Activated naive CD4-positive, alpha-beta T cell treated with Interleukin-2 at 50 U/mL for 16 hours (primary cell): ENCODE measurements at regions not wholly inside any gene's neighbourhood (a gene's known extent, or its start where the extent isn't known, plus 50 kb on each side); places are given as distances from the start of the nearest gene placed in this dataset.

ENCODE experiments used
- DNase-seq: peaks from one replicate; pipeline ENCODE4 v3.0.0-alpha.2; 2020

DNA sequence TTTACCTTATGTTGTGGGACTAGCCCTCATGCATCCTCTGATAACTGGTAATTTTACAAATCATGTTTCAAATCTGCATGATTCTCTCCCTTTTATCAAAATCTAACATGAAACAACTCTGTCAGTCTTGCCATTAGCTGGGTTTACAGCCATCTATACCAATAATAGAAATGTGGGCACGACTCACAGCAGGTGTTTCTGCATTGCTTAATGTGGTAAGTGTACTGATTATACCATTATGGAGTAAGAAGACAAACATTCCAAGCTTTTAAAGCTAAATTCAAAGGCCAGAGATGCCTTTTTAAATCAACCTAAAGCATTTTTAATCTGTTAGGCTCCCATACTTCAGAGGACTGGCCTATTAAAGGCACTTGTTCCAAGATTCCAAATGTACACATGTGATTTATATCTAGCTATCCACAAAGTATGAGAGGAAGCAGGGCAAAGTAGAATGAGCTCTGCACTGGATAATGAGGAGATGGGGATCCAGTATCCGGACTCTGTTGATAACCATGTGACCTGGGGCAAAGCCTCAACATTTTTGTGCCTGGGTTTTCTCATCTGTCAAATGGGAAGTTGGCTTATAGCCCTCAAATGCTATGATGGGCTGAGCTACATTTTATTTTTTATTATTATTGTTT lies 52.3 kb upstream of the FUT8 start:
- no peak for DNase-seq

- DNase-seq: no peak
Observed at GRCh38 chr14:65361920-65362319, 50.6 kb upstream of the FUT8 start.
